ENCODE measurements at regions not wholly inside any gene's neighbourhood (a gene's known extent, or its start where the extent isn't known, plus 50 kb on each side); places are given as distances from the start of the nearest gene placed in this dataset.
A peak's percentile ranks its signal among the peaks of the same experiment; 100 is the strongest.

GRCh38 chr1:189987509-189987908 is 490.2 kb downstream of the BRINP3 start:
- Histone ChIP-seq H3K4me3 (no peak overlapping the region), H3K27ac (no peak overlapping the region), H3K4me2 (peak overlapping the region; percentile 37), H3K9me3 (peaks cover 7% of the 10 kb centered on the region; the same call in 1 of the 3 replicates), H3K4me1 (no peaks in the 10 kb centered on the region)
- 5% methylated on average over 2 of the region's 2 CpGs for WGBS (ENCODE audit: missing lambda C conversion rate)
- ATAC-seq (no peak), DNase-seq (ENCODE audit: low read depth in 1 of 2, low spot score in 1 of 2) (no peak), FAIRE-seq (no peak)
- POLR2A ChIA-PET = no interaction called here
- no peak for TF ChIP-seq CEBPB (IDR thresholded peaks at IDR 0.05)
- TF ChIP-seq USF2 (IDR thresholded peaks at IDR 0.05) = no peak
- no peak for TF ChIP-seq ZFP36 (IDR thresholded peaks at IDR 0.05; ENCODE audit: borderline replicate concordance, partially characterized antibody)
- no peak for TF ChIP-seq FOSB (CRISPR knock-in tag; IDR thresholded peaks at IDR 0.05)
- TF ChIP-seq BHLHE40 (IDR thresholded peaks at IDR 0.05; ENCODE audit: low read depth, low read length) = no peak
- TF ChIP-seq KDM5A (IDR thresholded peaks at IDR 0.05) = no peak
- TF ChIP-seq CHD2 (IDR thresholded peaks at IDR 0.05; ENCODE audit: low read length, partially characterized antibody) = no peak
- no peak for TF ChIP-seq NR3C1 (IDR thresholded peaks at IDR 0.05)
- no peak for TF ChIP-seq CBX8 (IDR thresholded peaks at IDR 0.05)
- TF ChIP-seq MAX (IDR thresholded peaks at IDR 0.05) = no peak
- no peak for TF ChIP-seq HOXB5 (CRISPR knock-in tag; IDR thresholded peaks at IDR 0.05)
- TF ChIP-seq GATA3 (IDR thresholded peaks at IDR 0.05; ENCODE audit: borderline replicate concordance) = no peak
- CTCF ChIA-PET = no interaction called here

- H3K4me1 ChIP-seq = no peaks in the 10 kb centered on the region
- WGBS (ENCODE audit: missing lambda C conversion rate) = 84% methylated on average over 12 of the region's 12 CpGs
- peaks cover 12% of the 10 kb centered on the region; the same call in 1 of the 3 replicates for H3K9me3 ChIP-seq
- no peak for ATAC-seq
- H3K27ac ChIP-seq = no peak overlapping the region
- no peak for TF ChIP-seq POLR2A (IDR thresholded peaks at IDR 0.05; ENCODE audit: low read length)
- no peak for TF ChIP-seq E2F6 (IDR thresholded peaks at IDR 0.05; ENCODE audit: borderline replicate concordance, low read depth)
- no peak for TF ChIP-seq CBX2 (IDR thresholded peaks at IDR 0.05; ENCODE audit: borderline replicate concordance, low read depth)
- no peak for TF ChIP-seq RFX5 (IDR thresholded peaks at IDR 0.05)
- no peak for TF ChIP-seq MAZ (IDR thresholded peaks at IDR 0.05; ENCODE audit: borderline replicate concordance, low read depth, low read length)
- TF ChIP-seq ZFP36 (IDR thresholded peaks at IDR 0.05; ENCODE audit: borderline replicate concordance, partially characterized antibody) = no peak
- no peak for TF ChIP-seq ZSCAN20 (CRISPR knock-in tag; IDR thresholded peaks at IDR 0.05)
- no peak for TF ChIP-seq RAD21 (conservative IDR thresholded peaks at IDR 0.05 in 1 of 2, IDR thresholded peaks at IDR 0.05 in 1 of 2)
- no peak for TF ChIP-seq HEYL (CRISPR knock-in tag; IDR thresholded peaks at IDR 0.05)
- no peak for TF ChIP-seq CEBPB (IDR thresholded peaks at IDR 0.05)
- no peak overlapping the region for H3K4me3 ChIP-seq
- no peak for FAIRE-seq
- POLR2A ChIA-PET = no interaction called here
- no peak for DNase-seq (ENCODE audit: low read depth in 1 of 2, low spot score in 1 of 2)
- CTCF ChIA-PET = no interaction called here
- no peak overlapping the region for H3K4me2 ChIP-seq
These were observed 484.8 kb downstream of the BRINP3 start for GRCh38 chr1:189992856-189993255.

GRCh38 chr1:190000365-190000872 is 477.2 kb downstream of the BRINP3 start:
- Histone ChIP-seq H3K27ac (peak overlapping the region; percentile 46 to 82; a peak in 5 of 6 replicates), H3K4me3 (peak overlapping the region; percentile 11; the same call in 1 of the 3 replicates), H3K4me2 (peak overlapping the region; percentile 68), H3K9me3 (no peaks in the 10 kb centered on the region), H3K4me1 (peaks cover 20% of the 10 kb centered on the region)
- ATAC-seq (peak; percentile 83 to 94), DNase-seq (ENCODE audit: low read depth in 1 of 2, low spot score in 1 of 2) (peak; percentile 24 to 65), FAIRE-seq (peak; percentile 54)
- ChIA-PET CTCF (no interaction called here), POLR2A (no interaction called here)
- WGBS (ENCODE audit: missing lambda C conversion rate) = 12% methylated on average over 3 of the region's 3 CpGs
- TF ChIP-seq KDM5A (IDR thresholded peaks at IDR 0.05) = no peak
- no peak for TF ChIP-seq REST (IDR thresholded peaks at IDR 0.05)
- no peak for TF ChIP-seq JUN (IDR thresholded peaks at IDR 0.05)
- no peak for TF ChIP-seq CHD4 (IDR thresholded peaks at IDR 0.05; ENCODE audit: borderline replicate concordance)
- TF ChIP-seq CEBPB (IDR thresholded peaks at IDR 0.05) = peak in 1 of 2 experiments; percentile 45; a peak in 1 of 4 replicates
- TF ChIP-seq RARB (CRISPR knock-in tag; IDR thresholded peaks at IDR 0.05) = no peak
- TF ChIP-seq HOXB5 (CRISPR knock-in tag; IDR thresholded peaks at IDR 0.05) = no peak
- no peak for TF ChIP-seq RFX5 (IDR thresholded peaks at IDR 0.05)
- no peak for TF ChIP-seq FOSB (CRISPR knock-in tag; IDR thresholded peaks at IDR 0.05)
- no peak for TF ChIP-seq CBX8 (IDR thresholded peaks at IDR 0.05)
- TF ChIP-seq HOXB13 (CRISPR knock-in tag; IDR thresholded peaks at IDR 0.05; ENCODE audit: low read depth) = no peak
- TF ChIP-seq NR3C1 (IDR thresholded peaks at IDR 0.05) = no peak
- no peak for TF ChIP-seq HES2 (IDR thresholded peaks at IDR 0.05)
- no peak for TF ChIP-seq SMC3 (IDR thresholded peaks at IDR 0.05)
- TF ChIP-seq SREBF2 (IDR thresholded peaks at IDR 0.05) = no peak

All from A549 (cell line).